ENCODE measurements at regions not wholly inside any gene's neighbourhood (a gene's known extent, or its start where the extent isn't known, plus 50 kb on each side); places are given as distances from the start of the nearest gene placed in this dataset.

DNA sequence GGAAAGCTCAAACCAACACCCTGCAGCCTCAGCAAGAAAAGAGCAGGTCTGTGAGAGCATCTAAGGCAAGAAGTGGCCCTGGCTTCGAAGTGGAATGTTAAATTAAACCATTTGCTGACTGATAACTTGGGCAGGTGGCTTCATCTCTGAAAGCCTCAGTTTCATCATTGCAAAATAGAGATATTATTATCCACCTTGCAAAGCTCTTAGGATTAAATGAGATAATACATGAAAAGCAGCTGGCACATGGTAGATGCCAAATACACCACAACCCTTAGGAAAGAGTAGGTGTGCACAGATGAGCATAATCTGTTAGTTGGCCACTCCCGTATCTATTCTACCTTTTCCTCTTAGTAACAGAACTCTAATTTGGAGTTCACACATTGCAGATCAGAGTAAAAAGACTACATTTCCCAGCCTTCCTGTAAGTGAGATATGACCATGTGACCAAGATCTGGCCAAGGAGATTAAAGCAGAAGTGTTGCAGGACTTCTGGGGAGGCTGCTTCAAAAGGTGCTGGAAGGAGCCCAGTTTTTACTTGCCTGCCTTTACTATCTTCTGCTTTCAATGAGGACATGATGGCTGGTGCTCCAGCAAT lies 288.7 kb downstream of the SOX9 start:
- no peak for DNase-seq (ENCODE audit: low spot score)

DNA sequence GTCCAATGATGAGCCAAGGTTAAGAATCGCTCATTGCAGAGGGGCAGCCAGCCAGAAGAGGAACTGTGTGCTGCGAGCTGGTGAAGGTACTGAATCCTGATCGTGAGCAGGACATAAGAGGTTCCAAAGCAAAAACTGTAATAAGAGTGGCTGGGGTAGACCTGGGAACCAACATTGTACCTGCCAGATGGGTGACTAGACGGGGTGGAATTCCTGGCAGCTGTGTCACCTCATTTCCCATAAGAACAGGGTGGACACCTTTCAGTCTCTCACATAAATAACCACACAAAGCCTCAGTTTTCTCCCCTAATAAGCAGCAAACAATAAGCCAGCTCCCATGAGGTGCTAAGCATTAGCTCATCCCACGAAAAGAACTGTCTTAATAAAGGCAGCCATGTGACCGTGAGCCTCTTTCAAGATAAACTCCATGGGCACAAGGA lies 290.3 kb downstream of the SOX9 start:
- no peak for DNase-seq (ENCODE audit: low spot score)

DNA sequence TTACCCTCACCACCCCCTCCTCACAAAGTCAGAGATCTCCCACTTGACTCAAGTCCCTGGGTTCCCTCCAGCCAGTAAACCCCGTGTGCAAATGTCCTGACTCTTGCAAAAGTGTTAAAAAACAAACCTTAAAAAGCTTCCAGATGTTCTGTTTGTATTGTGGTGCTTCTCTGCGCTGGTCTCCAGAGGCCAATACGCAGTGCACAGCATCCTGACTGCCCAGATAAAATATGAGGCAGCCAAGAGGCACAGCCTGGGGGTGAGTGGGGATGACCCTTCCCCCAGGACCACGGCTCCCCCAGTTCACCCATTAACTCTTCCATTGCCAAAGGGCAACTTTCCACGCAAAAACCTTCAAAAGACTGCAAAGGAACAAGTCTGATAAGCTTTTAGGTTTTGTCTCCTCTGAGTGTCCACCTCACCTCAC lies 291.8 kb downstream of the SOX9 start:
- no peak for DNase-seq (ENCODE audit: low spot score)

DNA sequence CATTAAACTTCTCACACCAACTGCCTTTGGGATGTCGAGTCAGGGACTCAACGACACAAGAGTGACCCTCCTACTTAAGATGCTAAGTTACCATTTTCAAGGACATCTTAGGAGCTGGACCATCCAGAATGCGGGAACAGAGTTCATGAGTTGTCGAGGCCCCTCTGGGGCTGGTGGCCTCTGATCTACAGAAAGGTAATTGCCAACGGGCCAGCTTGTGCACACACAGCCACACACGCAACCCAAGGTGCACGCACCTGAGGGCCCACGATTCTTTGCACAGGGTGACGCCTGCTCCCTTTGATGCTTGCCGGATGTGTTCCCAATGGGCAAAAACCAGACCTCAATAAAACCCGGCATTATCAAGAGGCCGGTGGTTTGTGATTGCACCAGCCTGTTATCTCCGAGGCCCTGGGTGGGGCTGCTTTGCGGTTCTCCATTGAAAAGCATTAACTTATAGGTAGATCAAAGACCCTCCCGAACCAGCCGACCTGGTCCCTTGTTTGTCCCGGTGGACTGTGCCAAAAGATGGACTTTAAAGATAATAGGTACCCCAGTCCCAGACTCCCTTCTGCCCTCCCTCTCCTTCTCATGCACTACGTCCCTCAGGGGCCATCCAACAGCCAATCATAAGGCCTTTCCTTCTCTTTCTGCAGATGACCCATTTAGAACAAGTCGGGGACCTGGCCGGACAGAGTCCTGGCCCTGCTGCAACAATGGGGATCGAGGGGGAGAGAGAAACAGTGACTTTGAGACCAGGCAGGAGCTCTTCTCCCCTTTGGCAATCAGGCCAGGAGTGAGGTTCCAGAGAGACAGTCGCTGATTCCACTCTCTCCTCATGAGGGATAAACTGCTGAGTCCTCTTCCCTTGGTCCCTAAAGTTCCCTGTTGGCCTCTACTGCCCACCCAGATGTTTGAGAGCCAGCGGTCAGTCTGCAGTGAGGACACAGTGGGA lies 292.5 kb downstream of the SOX9 start:
- DNase-seq (ENCODE audit: low spot score): no peak

DNA sequence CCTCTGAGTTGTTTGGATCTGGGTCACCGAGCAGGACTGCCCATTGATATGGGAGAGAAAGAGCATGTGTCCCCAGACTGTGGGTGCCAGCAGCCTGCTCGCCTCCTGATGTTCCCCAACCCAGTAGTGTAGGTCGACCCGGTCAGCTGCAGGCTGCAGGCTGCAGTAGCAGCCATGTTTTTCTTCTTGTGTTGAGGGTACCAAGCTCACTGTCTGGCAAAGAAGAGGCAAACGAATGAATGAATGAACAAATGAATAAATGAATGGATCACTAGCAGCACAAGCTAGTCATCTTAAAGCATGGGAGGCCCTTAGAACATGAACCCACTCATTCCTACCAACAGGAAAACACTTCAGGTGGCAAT lies 293.2 kb downstream of the SOX9 start:
- DNase-seq (ENCODE audit: low spot score): no peak

DNA sequence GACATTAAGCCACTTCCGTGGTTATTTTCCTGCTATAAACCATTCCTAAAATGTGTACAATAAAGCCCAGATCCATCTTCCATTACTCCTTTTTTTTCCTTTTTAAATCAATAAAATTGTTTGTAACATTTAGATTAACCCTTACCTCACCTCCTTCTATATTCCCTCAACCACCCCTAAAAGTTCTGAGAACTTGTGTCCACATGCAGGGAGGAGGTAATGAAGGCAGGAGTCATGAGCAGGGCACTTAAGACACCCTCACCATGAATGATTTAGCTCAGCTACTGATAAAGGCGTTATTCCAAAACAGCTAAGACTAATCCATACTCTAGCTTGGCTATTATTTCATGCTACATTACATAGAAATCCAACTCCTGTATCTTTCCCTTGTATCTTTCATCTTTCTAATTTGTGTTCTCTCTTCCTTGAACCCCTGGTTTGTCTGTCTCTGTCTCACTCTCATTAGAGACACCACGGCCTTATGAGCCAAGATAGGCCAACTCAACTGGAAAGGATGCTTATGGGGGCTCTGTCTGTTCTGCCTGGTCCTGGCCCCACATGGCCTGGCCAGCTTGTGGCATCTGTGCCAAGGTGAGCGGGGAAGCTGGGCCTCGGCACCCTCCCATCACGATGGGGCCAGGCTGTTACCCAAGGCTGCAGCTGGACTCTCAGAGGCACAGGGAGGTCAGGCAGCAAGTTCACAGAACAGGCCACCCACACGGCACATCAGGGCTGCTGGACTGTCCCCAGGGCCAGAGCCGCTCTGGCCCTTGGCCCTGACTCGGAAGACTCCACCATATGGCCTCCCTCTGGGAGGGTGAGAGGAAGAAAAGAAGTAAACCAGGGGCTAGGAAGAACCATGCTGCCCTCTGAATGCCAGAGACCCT lies 294.4 kb downstream of the SOX9 start:
- no peak for DNase-seq (ENCODE audit: low spot score)

DNA sequence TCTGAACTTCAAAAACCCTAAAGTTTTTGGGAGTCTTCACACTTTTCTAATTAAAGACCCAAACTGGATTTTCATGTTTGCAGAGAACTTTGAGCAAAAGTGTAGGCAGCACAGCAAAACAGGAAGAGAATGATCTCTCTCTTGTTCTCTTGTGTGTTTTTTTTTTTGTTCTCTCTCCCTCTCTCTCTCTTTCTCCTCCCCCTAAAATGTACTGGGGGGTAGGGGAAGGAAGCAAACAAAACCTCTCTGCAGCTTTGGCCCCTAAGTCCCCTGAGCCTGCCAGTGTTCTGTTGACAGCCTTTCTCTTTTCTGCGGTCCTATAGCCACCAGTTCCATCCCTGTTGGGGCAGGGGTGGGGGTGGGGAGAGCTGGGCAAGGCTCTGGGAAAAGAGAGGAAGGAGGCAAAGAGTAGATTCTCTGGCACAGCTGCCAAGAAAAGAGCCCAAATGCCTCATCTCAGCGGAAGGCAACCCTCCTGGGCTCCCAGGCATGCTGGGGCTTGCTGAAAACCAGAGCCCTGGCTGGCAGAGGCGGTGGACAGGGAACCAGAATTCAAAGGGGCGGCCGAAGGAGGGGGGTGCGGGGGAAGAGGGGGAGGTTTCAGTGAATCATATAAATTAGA lies 295.3 kb downstream of the SOX9 start:
- no peak for DNase-seq (ENCODE audit: low spot score)

DNA sequence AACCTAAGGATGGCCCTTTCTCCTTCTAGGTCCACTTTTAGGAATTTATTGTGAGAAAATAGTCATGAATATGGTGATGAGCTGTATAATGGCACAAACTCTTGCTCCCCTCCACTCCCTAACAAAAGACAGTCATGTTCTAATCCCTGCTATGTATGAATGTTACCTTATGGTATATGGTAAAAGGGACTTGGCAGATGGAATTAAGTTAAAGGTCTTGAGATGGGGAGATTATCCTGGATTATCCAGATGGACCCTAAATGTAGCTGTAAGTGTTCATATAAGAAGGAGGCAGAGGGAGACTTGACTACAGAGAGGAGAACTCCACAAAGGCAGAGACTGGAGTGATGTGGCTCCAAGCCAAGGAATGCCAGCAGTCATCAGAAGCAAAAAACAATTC lies 296.1 kb downstream of the SOX9 start:
- no peak for DNase-seq (ENCODE audit: low spot score)

DNA sequence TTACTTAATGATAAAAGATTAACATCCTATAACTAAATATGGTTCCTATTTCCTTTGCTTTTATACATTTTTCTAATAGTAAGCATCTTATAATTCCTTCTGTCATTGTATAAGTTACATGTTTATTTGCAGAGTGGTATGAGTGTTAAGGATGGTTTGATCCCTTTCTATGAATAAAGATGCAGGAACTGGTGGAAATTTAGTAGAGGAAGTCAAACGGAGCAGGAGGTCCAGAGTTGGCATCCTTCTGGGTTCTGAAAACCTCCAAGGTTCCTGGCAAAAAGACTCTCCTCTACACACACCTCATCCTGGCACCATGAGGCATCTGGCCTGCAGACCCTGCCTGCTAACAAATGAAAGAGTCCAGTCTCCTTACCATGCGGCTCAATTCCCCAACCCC lies 296.8 kb downstream of the SOX9 start:
- DNase-seq (ENCODE audit: low spot score): no peak

DNA sequence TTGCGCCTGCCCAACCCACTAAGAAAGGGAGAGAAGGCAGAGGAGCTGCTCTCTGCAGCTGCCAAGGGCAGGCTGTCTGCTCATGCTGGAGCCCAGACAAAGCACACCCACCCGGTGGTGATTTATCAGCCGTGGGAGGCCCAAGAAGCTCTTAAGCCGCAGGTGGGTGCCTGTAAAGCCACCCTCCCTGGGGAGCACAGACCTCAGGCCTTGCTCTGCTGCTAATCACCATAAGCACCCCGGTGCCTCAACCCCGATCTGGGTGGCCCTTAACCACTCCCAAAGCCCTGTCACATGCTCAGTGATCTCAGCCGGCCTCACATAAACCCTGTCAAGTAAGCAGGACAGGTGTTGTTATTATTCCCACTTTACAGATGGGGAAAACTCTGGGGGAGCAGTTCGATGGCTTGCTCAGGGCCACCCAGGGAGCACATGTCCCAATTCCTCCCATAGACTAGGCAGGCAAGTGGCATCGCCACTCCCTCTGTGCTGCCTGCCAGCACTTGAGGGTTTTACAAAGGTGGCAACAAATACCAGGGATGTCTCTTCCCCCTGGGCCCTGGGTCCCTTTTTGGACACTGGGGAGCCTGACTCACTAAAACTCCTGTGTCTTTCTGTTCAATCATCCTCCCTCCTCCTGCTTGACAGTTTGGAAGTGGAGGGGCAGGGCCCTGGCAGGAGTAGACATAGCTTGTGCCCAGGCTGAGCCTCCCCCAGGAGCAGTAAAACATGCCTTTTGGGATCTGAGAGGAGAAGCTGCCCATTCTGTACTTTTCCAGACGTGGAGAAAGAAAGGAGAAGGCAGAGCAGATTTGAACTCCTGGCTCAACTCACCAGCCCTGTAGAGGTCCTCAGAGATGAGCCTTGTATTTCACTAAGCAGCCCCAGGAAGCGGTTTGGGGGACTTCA lies 299.3 kb downstream of the SOX9 start:
- no peak for DNase-seq (ENCODE audit: low spot score)

DNA sequence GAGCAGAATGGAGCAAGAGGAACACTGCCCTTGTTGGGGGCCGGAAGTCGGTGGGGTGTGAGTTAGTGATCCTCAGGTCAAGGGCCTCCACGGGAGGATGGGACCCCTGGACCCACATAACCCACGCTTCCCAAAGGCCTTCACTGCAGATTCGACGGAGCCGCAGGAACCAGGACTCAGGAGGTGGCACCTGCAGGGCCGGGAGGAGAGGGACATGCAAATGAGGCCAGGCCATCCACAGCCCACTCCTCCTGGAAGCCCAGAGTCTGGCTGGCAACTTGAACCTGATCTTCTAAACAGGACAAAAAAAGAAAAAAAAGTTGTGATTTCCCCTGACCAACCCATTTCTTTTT lies 299.9 kb downstream of the SOX9 start:
- no peak for DNase-seq (ENCODE audit: low spot score)

DNA sequence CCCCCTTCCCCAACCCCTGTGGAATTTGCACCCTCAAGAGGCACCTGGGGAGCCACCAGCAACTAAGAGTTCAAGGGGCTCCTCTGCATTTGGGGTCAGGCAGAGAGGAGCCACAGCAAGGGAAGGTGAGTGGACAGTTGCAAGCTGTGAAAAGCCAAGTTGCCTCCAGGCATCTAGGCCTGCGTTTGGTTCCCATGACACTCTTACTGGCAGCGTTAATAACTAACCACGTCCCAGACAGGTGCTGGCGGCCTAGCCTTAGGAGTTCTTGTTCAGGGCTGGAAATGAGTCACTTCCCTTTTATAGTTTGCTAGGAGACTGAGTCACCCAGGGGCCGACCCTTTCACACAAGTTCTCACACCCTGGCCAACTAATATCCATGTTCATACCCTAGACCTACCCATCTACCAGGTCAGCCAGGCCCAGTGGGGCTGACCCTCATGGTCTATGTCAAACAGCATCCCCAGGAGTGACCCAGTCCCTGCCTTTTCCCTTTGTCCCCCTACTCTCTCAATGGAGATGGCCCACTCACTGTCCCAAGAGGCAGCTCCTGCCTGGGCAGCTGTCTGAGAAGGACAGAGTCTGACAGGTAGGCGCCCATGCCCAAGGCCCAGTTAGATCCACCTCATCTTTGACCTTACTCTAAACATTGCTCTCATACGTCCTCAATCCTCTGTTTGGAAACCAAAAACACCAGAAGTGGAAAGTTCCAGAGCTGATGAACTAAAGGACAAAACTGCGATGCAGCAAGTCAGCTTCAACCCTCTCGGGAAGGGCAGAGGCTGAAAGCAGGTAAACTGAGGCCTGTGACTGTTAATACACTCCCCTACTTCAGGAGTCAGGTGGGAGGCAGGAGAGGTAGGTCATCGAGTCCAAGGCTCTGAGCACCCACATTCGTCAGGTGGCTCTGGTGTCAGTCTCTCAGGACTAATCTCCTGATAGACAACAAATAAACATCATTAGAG lies 300.6 kb downstream of the SOX9 start:
- DNase-seq (ENCODE audit: low spot score): peak; percentile 36

DNA sequence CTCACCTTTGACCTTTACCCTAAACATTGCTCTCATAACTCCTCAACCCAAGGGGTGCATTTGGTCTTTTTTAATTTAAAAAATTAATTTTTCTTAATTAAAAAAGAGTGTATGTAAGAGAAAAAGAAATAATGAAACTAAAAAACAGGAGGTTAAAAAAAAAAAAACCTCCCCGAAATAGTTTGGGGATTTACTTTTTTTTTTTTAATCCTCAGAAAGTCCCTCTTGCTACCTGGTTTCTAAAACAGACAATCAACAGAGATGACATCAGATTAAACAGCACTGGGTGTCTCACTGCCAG lies 301.3 kb downstream of the SOX9 start:
- no peak for DNase-seq (ENCODE audit: low spot score)

DNA sequence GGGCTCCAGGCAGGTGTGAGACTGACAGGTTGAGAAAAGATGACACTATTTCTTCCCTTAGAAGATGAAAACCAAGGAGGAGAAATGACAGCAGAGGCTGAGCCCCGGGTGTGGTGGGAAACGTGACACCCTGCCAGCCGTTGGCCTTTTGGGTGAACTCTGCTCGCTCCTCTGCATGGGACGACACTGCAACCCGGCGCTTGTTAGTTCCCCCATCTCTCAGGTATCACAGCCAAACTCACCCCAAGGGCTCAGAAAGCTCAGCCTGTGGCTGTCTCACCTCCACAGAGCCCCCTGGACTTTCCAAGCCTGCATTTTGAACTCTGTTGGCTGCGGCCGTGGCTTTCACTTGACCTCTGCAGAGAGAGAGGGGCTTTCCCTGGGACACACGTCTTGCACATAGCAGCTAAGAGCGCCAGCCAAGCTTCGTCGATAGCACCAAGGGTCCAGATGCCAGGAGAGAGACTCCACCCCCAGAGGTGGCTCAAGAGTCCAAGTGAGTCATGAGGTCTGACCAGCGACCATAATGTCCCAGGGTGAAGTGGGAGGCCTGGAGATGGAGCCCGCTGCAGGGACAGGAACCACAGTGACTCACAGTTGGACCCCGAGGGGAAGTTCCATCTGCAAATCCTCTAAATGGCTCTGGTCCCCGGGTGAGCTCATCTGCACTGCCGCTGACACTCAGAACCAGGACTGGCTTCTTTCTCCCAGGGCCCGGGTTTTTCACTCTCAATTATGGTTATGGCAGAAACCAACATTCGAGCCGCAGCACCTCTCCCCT lies 301.9 kb downstream of the SOX9 start:
- peak; percentile 42 for DNase-seq (ENCODE audit: low spot score)

DNA sequence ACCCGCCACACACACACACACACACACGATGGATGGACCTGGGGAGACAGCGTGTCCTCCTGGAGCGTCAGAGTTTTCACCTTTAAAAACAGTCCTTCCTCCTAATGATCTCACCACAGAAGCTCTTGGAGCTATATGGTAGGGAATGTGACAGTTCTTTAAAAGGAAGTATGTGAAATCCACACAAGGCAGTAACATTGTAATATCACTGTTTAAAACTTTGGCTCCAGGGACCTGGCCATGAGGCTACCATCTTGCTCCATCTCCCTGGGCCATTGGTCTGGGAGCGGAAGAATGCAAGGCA lies 302.4 kb downstream of the SOX9 start:
- DNase-seq (ENCODE audit: low spot score): no peak

DNA sequence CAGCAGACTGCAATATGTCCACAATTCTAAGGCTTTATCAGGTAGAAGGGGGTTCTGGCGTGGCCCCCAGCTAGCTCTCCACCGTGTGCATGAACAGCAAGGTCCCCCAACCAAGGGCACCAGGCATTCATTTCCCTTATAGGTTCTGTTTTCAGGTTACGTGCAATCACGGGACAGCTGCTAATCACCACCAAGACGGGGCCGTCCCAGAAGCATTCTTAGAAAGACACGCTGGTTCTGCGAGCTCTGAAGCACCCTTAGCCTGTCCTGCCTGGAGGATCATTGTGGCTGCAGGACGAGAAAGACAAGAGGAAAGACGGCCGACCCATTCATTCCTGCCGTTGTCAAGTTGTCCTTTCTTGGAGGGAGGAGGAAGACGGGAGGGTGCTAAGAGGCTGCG lies 302.9 kb downstream of the SOX9 start:
- no peak for DNase-seq (ENCODE audit: low spot score)

DNA sequence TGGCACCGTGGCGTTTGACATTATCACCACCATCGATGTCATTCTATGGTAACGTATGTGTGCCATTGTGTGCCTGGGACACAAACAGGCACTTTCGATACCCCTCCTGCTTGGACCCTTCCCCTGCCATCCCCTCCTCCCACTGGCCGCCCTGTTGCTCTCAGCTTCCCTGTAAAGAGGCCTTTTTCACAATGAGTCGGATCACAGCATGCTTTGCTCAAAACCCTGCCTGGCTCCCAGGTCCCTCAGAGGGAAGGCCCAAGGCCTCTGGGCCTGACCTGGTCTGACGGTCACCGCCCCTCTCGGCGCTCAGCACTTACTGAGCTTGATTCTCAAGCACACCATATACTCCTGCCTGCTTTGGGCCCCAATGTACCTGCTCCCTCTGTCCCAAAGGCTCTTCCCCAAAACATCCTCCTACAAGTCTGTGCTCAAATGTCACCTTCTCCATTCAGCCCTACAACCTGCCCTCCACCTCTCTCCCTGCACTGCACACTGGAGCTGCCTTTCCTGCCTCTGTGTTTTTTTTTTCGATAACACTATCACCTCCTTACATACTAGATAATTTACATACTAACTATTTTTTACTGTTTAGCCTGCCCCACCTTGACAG lies 303.8 kb downstream of the SOX9 start:
- no peak for DNase-seq (ENCODE audit: low spot score)

DNA sequence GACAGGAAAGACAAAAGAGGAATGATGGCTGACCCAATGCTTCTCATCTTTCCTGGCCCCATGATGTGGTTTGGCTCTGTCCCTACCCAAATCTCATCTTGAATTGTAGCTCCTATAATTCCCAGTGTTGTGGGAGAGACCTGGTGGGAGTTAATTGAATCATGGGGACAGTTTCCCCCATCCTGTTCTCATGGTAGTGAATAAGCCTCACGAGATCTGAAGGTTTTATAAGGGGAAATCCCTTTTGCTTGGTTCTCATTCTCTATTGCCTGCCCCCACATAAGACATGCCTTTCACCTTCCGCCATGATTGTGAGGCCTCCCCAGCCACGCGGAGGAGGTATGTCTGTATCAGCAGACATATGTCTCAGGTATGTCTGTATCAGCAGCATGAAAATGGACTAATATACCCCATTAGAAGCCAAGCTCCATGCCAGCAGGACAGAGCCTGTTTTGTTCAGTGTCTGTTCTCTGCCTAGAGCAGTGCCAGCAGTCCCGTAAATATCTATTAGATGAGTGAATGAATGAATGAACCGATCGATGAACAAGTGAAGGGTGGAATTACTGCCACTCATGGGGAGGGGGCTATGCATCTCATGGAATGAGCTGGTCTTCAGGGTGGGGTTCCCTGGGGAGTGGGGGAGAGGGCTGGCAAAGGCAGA lies 304.4 kb downstream of the SOX9 start:
- no peak for DNase-seq (ENCODE audit: low spot score)

DNA sequence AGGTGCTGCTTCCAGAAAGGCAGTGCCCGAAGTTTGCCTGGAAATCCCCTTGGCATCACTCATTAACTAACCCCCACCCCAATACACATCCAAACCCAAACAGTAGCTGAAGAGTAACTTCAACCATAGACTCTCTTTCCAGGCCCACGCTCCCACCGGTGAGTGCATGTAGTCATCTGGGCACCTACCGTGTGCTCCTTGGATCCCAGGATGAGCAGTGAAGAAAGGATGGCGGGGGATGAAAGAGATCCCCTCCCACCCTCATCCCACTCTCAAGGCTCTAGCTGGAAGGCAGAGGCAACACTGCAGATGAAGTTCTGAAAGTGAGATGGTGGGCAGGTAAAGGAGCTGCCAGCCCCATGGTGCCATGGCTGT lies 305.0 kb downstream of the SOX9 start:
- DNase-seq (ENCODE audit: low spot score): no peak
